Liver (tissue), 8 donors: ENCODE measurements at regions not wholly inside any gene's neighbourhood (a gene's known extent, or its start where the extent isn't known, plus 50 kb on each side); places are given as distances from the start of the nearest gene placed in this dataset.

ENCODE experiments used
- DNase-seq: peaks from one replicate; pipeline ENCODE4 v3.0.0-alpha.2; 2017; ENCODE audit warnings: low spot score
- H3K27ac ChIP-seq, 2 donors: one replicate each; pipeline ENCODE4 v1.7.0; 2013; ENCODE audit warnings: inconsistent platforms in 2 of 2, low read length in 2 of 2, control low read depth in 1 of 2, low read depth in 1 of 2, mild to moderate bottlenecking in 1 of 2
- H3K27me3 ChIP-seq, 4 donors: one replicate each; pipeline versions ENCODE4 v1.6.1 to v1.7.0; 2013; ENCODE audit warnings: low read length in 3 of 4, inconsistent platforms in 1 of 4, mild to moderate bottlenecking in 1 of 4, moderate library complexity in 1 of 4; ENCODE audit not compliant: control insufficient read depth in 4 of 4, insufficient read depth in 4 of 4
- H3K36me3 ChIP-seq, 4 donors: one replicate each; pipeline versions ENCODE4 v1.6.1 to v1.7.0; 2013; ENCODE audit warnings: low read length in 3 of 4, mild to moderate bottlenecking in 3 of 4, low read depth in 1 of 4, moderate library complexity in 1 of 4; ENCODE audit not compliant: control insufficient read depth in 4 of 4, insufficient read depth in 3 of 4
- H3K4me1 ChIP-seq, 4 donors: one replicate each; pipeline versions ENCODE4 v1.6.1 to v1.7.0; 2013; ENCODE audit warnings: low read length in 3 of 4, mild to moderate bottlenecking in 3 of 4, moderate library complexity in 1 of 4; ENCODE audit not compliant: control insufficient read depth in 4 of 4, insufficient read depth in 4 of 4
- H3K4me3 ChIP-seq, 3 donors: one replicate each; pipeline versions ENCODE4 v1.6.1 to v1.7.0; 2013; ENCODE audit warnings: low read length in 3 of 3, control low read depth in 1 of 3, low read depth in 1 of 3, mild to moderate bottlenecking in 1 of 3
- H3K9ac ChIP-seq, 2 donors: one replicate each; pipeline ENCODE4 v1.7.0; 2013; ENCODE audit warnings: low read length in 2 of 2, mild to moderate bottlenecking in 2 of 2, moderate library complexity in 2 of 2, control low read depth in 1 of 2, low read depth in 1 of 2
- H3K9me3 ChIP-seq, 4 donors: one replicate each; pipeline versions ENCODE4 v1.6.1 to v1.7.0; 2013; ENCODE audit warnings: low read length in 3 of 4; ENCODE audit not compliant: control insufficient read depth in 4 of 4
- FOXA1 ChIP-seq: IDR thresholded peaks from 2 replicates; pipeline ENCODE4 v1.6.1; 2016; ENCODE audit warnings: antibody characterized with exemption
- FOXA2 ChIP-seq: IDR thresholded peaks from 2 replicates; pipeline ENCODE4 v1.6.1; 2016; ENCODE audit warnings: antibody characterized with exemption
- GABPA ChIP-seq, 2 donors: IDR thresholded peaks in 1 of 2; conservative IDR thresholded peaks in 1 of 2; 2 replicates each; pipeline ENCODE4 v1.6.1; 2016; ENCODE audit warnings: antibody characterized with exemption in 2 of 2, mild to moderate bottlenecking in 1 of 2, moderate library complexity in 1 of 2
- HNF4A ChIP-seq, 2 donors: conservative IDR thresholded peaks; 2 replicates each; pipeline ENCODE4 v1.6.1; 2016; ENCODE audit warnings: antibody characterized with exemption in 2 of 2, mild to moderate bottlenecking in 2 of 2
- HNF4G ChIP-seq: IDR thresholded peaks from 2 replicates; pipeline ENCODE4 v1.6.1; 2016; ENCODE audit warnings: antibody characterized with exemption
- SP1 ChIP-seq: IDR thresholded peaks from 2 replicates; pipeline ENCODE4 v1.6.1; 2018; ENCODE audit warnings: antibody characterized with exemption, mild to moderate bottlenecking
- TAF1 ChIP-seq: conservative IDR thresholded peaks from 2 replicates; pipeline ENCODE4 v1.6.1; 2016; ENCODE audit warnings: antibody characterized with exemption, mild to moderate bottlenecking
- WGBS: extraction: QIAGEN DNeasy Blood & Tissue Kit; methylation state at CpG from one replicate; pipeline ENCODE4 v1.1.7; 2013; 5-methylcytosine and 5-hydroxymethylcytosine counted together
- TF ChIP-seq, protein P1 (sequence below): fragments of 150-350 bp; IDR thresholded peaks from 2 replicates; pipeline ENCODE4 v1.5.1; 2017; ENCODE audit warnings: improper control_type of control experiment, low read depth, low read length; ENCODE audit not compliant: missing input control
- TF ChIP-seq, protein P2 (sequence below): IDR thresholded peaks from 2 replicates; pipeline ENCODE4 v1.6.1; 2016; ENCODE audit warnings: antibody characterized with exemption, mild to moderate bottlenecking
- TF ChIP-seq, protein P3 (sequence below): IDR thresholded peaks from 2 replicates; pipeline ENCODE4 v1.6.1; 2016; ENCODE audit warnings: antibody characterized with exemption
- TF ChIP-seq, protein P4 (sequence below): IDR thresholded peaks from 2 replicates; pipeline ENCODE4 v1.6.1; 2016; ENCODE audit warnings: antibody characterized with exemption
- donor health status: healthy.
- donor health status: healthy.
- donor health status: healthy.
- donor health status: healthy.
- donor health status: healthy.

DNA sequence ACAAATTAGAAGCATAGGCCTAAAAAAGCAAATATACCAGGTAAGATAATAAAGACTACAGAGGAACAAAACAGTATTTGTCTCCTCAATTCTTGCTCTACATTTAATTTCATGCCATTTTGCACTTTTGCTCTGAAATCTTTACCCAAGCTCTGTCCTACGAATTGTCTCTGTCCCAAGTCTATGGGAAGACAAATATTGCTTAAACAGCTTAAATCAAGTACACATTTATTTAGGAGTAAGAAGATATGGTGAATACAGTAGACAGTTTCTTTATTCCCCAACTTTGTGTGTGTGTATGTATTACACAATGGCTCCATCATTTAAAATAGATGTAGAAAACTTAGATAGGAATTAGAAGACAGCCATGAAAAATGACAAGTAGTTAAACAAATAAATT lies 163.5 kb upstream of the POU5F2 start:
- no peaks in the 10 kb centered on the region for H3K9me3 ChIP-seq
- H3K27me3 ChIP-seq, result no peaks in the 10 kb centered on the region
- peaks cover 2 to 15% (median 4%) of the 10 kb centered on the region in 4 donors for H3K4me1 ChIP-seq
- TF ChIP-seq, protein P1, sequence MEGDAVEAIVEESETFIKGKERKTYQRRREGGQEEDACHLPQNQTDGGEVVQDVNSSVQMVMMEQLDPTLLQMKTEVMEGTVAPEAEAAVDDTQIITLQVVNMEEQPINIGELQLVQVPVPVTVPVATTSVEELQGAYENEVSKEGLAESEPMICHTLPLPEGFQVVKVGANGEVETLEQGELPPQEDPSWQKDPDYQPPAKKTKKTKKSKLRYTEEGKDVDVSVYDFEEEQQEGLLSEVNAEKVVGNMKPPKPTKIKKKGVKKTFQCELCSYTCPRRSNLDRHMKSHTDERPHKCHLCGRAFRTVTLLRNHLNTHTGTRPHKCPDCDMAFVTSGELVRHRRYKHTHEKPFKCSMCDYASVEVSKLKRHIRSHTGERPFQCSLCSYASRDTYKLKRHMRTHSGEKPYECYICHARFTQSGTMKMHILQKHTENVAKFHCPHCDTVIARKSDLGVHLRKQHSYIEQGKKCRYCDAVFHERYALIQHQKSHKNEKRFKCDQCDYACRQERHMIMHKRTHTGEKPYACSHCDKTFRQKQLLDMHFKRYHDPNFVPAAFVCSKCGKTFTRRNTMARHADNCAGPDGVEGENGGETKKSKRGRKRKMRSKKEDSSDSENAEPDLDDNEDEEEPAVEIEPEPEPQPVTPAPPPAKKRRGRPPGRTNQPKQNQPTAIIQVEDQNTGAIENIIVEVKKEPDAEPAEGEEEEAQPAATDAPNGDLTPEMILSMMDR, result no peak
- TF ChIP-seq SP1, result no peak
- TF ChIP-seq, protein P2, sequence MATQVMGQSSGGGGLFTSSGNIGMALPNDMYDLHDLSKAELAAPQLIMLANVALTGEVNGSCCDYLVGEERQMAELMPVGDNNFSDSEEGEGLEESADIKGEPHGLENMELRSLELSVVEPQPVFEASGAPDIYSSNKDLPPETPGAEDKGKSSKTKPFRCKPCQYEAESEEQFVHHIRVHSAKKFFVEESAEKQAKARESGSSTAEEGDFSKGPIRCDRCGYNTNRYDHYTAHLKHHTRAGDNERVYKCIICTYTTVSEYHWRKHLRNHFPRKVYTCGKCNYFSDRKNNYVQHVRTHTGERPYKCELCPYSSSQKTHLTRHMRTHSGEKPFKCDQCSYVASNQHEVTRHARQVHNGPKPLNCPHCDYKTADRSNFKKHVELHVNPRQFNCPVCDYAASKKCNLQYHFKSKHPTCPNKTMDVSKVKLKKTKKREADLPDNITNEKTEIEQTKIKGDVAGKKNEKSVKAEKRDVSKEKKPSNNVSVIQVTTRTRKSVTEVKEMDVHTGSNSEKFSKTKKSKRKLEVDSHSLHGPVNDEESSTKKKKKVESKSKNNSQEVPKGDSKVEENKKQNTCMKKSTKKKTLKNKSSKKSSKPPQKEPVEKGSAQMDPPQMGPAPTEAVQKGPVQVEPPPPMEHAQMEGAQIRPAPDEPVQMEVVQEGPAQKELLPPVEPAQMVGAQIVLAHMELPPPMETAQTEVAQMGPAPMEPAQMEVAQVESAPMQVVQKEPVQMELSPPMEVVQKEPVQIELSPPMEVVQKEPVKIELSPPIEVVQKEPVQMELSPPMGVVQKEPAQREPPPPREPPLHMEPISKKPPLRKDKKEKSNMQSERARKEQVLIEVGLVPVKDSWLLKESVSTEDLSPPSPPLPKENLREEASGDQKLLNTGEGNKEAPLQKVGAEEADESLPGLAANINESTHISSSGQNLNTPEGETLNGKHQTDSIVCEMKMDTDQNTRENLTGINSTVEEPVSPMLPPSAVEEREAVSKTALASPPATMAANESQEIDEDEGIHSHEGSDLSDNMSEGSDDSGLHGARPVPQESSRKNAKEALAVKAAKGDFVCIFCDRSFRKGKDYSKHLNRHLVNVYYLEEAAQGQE, result no peak
- TF ChIP-seq HNF4A (conservative IDR thresholded peaks at IDR 0.05), result no peak
- TF ChIP-seq, protein P3, sequence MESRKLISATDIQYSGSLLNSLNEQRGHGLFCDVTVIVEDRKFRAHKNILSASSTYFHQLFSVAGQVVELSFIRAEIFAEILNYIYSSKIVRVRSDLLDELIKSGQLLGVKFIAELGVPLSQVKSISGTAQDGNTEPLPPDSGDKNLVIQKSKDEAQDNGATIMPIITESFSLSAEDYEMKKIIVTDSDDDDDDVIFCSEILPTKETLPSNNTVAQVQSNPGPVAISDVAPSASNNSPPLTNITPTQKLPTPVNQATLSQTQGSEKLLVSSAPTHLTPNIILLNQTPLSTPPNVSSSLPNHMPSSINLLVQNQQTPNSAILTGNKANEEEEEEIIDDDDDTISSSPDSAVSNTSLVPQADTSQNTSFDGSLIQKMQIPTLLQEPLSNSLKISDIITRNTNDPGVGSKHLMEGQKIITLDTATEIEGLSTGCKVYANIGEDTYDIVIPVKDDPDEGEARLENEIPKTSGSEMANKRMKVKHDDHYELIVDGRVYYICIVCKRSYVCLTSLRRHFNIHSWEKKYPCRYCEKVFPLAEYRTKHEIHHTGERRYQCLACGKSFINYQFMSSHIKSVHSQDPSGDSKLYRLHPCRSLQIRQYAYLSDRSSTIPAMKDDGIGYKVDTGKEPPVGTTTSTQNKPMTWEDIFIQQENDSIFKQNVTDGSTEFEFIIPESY, result no peak
- no peak for DNase-seq
- WGBS, result 87% methylated on average over 1 of the region's 1 CpG
- no peak overlapping the region for H3K9ac ChIP-seq
- H3K4me3 ChIP-seq, result no peak overlapping the region
- no peaks in the 10 kb centered on the region for H3K36me3 ChIP-seq
- no peak overlapping the region for H3K27ac ChIP-seq

DNA sequence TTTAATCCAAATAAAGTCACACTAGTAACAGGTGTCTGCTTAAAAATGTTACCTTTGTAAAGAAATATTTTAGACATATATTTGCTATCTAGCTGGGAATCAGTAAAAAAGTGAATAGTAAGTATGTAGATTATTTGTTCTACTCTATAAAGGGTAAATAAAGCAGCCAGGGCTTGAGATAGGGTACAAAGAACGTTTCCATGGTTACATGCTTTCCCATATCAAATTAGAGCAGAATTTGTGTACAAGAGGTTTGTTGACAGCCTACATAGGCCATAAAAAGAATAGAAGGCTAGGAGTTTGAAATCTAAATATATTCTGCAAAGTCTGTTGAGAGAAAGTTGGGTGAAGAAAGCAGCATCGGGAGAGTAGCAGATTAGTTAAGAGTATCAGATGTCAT lies 160.9 kb upstream of the POU5F2 start:
- Histone ChIP-seq H3K4me3 (no peak overlapping the region), H3K27ac (no peak overlapping the region), H3K4me1 (peaks cover 2 to 15% (median 4%) of the 10 kb centered on the region in 4 donors), H3K36me3 (no peaks in the 10 kb centered on the region), H3K27me3 (no peaks in the 10 kb centered on the region), H3K9ac (no peak overlapping the region), H3K9me3 (no peaks in the 10 kb centered on the region)
- no peak for DNase-seq
- WGBS, result 34% methylated on average over 2 of the region's 2 CpGs
- TF ChIP-seq GABPA (IDR thresholded peaks at IDR 0.05 in 1 of 2, conservative IDR thresholded peaks at IDR 0.05 in 1 of 2) (no peak), FOXA2 (peak; percentile 54), HNF4G (peak; percentile 22), TAF1 (no peak), FOXA1 (peak; percentile 13), SP1 (peak; percentile 53), HNF4A (conservative IDR thresholded peaks at IDR 0.05) (peak; percentile 68 to 72)
- TF ChIP-seq, protein P4, sequence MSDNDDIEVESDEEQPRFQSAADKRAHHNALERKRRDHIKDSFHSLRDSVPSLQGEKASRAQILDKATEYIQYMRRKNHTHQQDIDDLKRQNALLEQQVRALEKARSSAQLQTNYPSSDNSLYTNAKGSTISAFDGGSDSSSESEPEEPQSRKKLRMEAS, result no peak
